Naive thymus-derived CD4-positive, alpha-beta T cell (primary cell): ENCODE measurements at regions not wholly inside any gene's neighbourhood (a gene's known extent, or its start where the extent isn't known, plus 50 kb on each side); places are given as distances from the start of the nearest gene placed in this dataset. TPM values are rescaled to one million over a fixed set of nuclear protein-coding genes. Genes with fewer than 3 reads are reported as not detected.

Experiments
- microRNA-seq: library from miRNA; unstranded; fragments of <30 nt; microRNA quantifications from one replicate; pipeline ENCODE4 v1.2.0, GENCODE V29; 2022; ENCODE audit warnings: borderline microRNAs expressed

Small RNA genes lying in the stretch of these regions (microRNA-seq; reads per million reads assigned to microRNA genes)
- not detected for gene MIR297
